ENCODE measurements at regions not wholly inside any gene's neighbourhood (a gene's known extent, or its start where the extent isn't known, plus 50 kb on each side); places are given as distances from the start of the nearest gene placed in this dataset.

- TF ChIP-seq ZNF396 (CRISPR knock-in tag; IDR thresholded peaks at IDR 0.05; ENCODE audit: borderline replicate concordance) (no peak), ZNF219 (CRISPR knock-in tag; IDR thresholded peaks at IDR 0.05; ENCODE audit: borderline replicate concordance) (no peak), FOXP1 (CRISPR knock-in tag; IDR thresholded peaks at IDR 0.05; ENCODE audit: borderline replicate concordance) (no peak), NR3C1 (CRISPR knock-in tag; conservative IDR thresholded peaks at IDR 0.05; ENCODE audit: low read depth) (no peak), ERG (CRISPR knock-in tag; IDR thresholded peaks at IDR 0.05) (no peak)
- TF ChIP-seq, protein P1, sequence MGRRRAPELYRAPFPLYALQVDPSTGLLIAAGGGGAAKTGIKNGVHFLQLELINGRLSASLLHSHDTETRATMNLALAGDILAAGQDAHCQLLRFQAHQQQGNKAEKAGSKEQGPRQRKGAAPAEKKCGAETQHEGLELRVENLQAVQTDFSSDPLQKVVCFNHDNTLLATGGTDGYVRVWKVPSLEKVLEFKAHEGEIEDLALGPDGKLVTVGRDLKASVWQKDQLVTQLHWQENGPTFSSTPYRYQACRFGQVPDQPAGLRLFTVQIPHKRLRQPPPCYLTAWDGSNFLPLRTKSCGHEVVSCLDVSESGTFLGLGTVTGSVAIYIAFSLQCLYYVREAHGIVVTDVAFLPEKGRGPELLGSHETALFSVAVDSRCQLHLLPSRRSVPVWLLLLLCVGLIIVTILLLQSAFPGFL (CRISPR knock-in tag; IDR thresholded peaks at IDR 0.05; ENCODE audit: borderline replicate concordance), result no peak
Observed at GRCh38 chr5:97752871-97753270, 569.8 kb upstream of the RIOK2 start (continued).

- Mint-ChIP-seq H3K4me3 (no peak overlapping the region), H3K27ac (no peak overlapping the region), H3K9me3 (0 out of 2 replicates have a peak, but pooled peaks cover 5% of the 10 kb centered on the region), H3K27me3 (ENCODE audit: low read depth) (no peaks in the 10 kb centered on the region), H3K4me1 (no peaks in the 10 kb centered on the region), H3K36me3 (no peaks in the 10 kb centered on the region)
- CTCF ChIA-PET, result no interaction called here
- DNase-seq (ENCODE audit: low spot score), result no peak
- POLR2A ChIA-PET, result no interaction called here
- no peak for ATAC-seq
- TF ChIP-seq MYBL2 (CRISPR knock-in tag; IDR thresholded peaks at IDR 0.05) (no peak), ATF1 (CRISPR knock-in tag; IDR thresholded peaks at IDR 0.05) (no peak), SMAD3 (CRISPR knock-in tag; IDR thresholded peaks at IDR 0.05; ENCODE audit: borderline replicate concordance) (no peak)
Observed at GRCh38 chr5:97762483-97762882, 579.4 kb upstream of the RIOK2 start.

DNA sequence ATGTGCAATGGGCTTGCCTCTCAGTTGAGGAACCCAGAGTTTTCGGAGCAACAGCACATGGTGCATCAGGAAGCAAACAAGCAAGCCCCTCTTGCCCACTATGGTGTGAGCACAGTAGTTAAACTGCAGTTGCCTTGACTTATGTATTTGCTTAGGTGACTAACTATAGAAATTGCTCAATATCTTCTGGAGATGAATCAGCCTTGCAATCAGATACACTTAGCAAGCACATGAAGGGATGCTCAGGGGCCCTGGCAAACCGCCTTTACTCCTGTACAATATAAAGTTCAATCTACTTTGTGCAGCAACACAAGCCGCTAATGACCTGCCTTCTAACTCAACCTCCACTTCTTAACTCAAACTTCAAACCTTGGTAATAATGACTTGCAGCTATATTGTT is 581.7 kb upstream of the RIOK2 start:
- no peak for DNase-seq (ENCODE audit: low spot score)
- Mint-ChIP-seq H3K36me3 (0 out of 2 replicates have a peak, but pooled peaks cover 4% of the 10 kb centered on the region), H3K27ac (no peak overlapping the region), H3K9me3 (peaks cover 11% of the 10 kb centered on the region), H3K4me3 (no peak overlapping the region), H3K4me1 (no peaks in the 10 kb centered on the region), H3K27me3 (ENCODE audit: low read depth) (no peaks in the 10 kb centered on the region)
- ATAC-seq, result no peak
- ChIA-PET POLR2A (no interaction called here), CTCF (no interaction called here)
- TF ChIP-seq TEAD4 (CRISPR knock-in tag; IDR thresholded peaks at IDR 0.05) (no peak), TCF7 (CRISPR knock-in tag; IDR thresholded peaks at IDR 0.05; ENCODE audit: low read depth) (no peak), ZNF425 (CRISPR knock-in tag; conservative IDR thresholded peaks at IDR 0.05) (no peak), E2F4 (CRISPR knock-in tag; IDR thresholded peaks at IDR 0.05; ENCODE audit: borderline replicate concordance, low read depth) (no peak), ZNF671 (CRISPR knock-in tag; IDR thresholded peaks at IDR 0.05) (no peak), MYBL2 (CRISPR knock-in tag; IDR thresholded peaks at IDR 0.05) (no peak), EMX1 (CRISPR knock-in tag; IDR thresholded peaks at IDR 0.05) (no peak), ARID4B (CRISPR knock-in tag; IDR thresholded peaks at IDR 0.05; ENCODE audit: borderline replicate concordance) (no peak), NFYB (CRISPR knock-in tag; conservative IDR thresholded peaks at IDR 0.05; ENCODE audit: low read depth) (no peak), ZNF121 (CRISPR knock-in tag; IDR thresholded peaks at IDR 0.05) (no peak), CREM (CRISPR knock-in tag; IDR thresholded peaks at IDR 0.05) (no peak)
- TF ChIP-seq, protein P2, sequence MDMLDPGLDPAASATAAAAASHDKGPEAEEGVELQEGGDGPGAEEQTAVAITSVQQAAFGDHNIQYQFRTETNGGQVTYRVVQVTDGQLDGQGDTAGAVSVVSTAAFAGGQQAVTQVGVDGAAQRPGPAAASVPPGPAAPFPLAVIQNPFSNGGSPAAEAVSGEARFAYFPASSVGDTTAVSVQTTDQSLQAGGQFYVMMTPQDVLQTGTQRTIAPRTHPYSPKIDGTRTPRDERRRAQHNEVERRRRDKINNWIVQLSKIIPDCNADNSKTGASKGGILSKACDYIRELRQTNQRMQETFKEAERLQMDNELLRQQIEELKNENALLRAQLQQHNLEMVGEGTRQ (CRISPR knock-in tag; IDR thresholded peaks at IDR 0.05), result no peak
- TF ChIP-seq, protein P3, sequence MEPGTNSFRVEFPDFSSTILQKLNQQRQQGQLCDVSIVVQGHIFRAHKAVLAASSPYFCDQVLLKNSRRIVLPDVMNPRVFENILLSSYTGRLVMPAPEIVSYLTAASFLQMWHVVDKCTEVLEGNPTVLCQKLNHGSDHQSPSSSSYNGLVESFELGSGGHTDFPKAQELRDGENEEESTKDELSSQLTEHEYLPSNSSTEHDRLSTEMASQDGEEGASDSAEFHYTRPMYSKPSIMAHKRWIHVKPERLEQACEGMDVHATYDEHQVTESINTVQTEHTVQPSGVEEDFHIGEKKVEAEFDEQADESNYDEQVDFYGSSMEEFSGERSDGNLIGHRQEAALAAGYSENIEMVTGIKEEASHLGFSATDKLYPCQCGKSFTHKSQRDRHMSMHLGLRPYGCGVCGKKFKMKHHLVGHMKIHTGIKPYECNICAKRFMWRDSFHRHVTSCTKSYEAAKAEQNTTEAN (CRISPR knock-in tag; IDR thresholded peaks at IDR 0.05), result no peak
- TF ChIP-seq, protein P4, sequence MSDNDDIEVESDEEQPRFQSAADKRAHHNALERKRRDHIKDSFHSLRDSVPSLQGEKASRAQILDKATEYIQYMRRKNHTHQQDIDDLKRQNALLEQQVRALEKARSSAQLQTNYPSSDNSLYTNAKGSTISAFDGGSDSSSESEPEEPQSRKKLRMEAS (CRISPR knock-in tag; IDR thresholded peaks at IDR 0.05), result no peak

Data from WTC11 (cell line).